HFFc6 (cell line): ENCODE measurements at regions not wholly inside any gene's neighbourhood (a gene's known extent, or its start where the extent isn't known, plus 50 kb on each side); places are given as distances from the start of the nearest gene placed in this dataset.
A peak's percentile ranks its signal among the peaks of the same experiment; 100 is the strongest.

Experiments used
- DNase-seq: peaks from one replicate; pipeline ENCODE4 v3.0.0-alpha.2; 2018
- H3K27ac Mint-ChIP-seq: 2 replicates; pipeline ENCODE4 v1.8.0; 2020; ENCODE audit warnings: mild to moderate bottlenecking, mixed read lengths
- H3K27me3 Mint-ChIP-seq: 2 replicates; pipeline ENCODE4 v1.8.0; 2021; ENCODE audit warnings: mild to moderate bottlenecking, moderate library complexity, mixed read lengths; ENCODE audit not compliant: insufficient read depth
- H3K36me3 Mint-ChIP-seq: 2 replicates; pipeline ENCODE4 v1.8.0; 2021; ENCODE audit warnings: low read depth, mixed read lengths
- H3K4me1 Mint-ChIP-seq: 2 replicates; pipeline ENCODE4 v1.8.0; 2020; ENCODE audit warnings: low read depth, mixed read lengths
- H3K4me3 Mint-ChIP-seq: 2 replicates; pipeline ENCODE4 v1.8.0; 2020; ENCODE audit warnings: mild to moderate bottlenecking, moderate library complexity, mixed read lengths
- H3K9me3 Mint-ChIP-seq: 2 replicates; pipeline ENCODE4 v1.8.0; 2020; ENCODE audit warnings: mild to moderate bottlenecking, mixed read lengths
- TF ChIP-seq, protein P1 (sequence below): fragments of 200-600 bp; sonication (generic); IDR thresholded peaks from 2 replicates; pipeline ENCODE4 v1.5.0; 2021; ENCODE audit warnings: antibody characterized with exemption, mild to moderate bottlenecking

DNA sequence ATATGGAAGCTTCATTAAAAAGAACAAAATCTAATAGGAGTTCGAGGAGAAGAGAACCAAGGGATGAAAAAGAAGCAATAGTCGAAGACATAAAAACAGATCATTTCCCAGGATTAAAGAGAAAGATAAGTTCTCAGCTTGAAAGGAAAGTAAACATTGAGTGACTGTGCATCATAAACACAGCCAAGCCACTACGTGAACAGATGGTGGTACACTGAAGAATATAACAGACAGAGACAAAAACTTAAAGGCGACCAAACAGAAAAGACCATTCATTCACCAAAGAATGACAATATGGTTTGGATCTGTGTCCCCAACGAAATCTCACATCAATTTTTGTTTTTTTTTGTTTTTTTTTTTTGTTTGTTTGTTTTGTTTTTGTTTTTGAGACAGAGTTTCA is 210.8 kb upstream of the LINGO1 start:
- H3K9me3 Mint-ChIP-seq: peaks cover 4% of the 10 kb centered on the region
- TF ChIP-seq, protein P1, sequence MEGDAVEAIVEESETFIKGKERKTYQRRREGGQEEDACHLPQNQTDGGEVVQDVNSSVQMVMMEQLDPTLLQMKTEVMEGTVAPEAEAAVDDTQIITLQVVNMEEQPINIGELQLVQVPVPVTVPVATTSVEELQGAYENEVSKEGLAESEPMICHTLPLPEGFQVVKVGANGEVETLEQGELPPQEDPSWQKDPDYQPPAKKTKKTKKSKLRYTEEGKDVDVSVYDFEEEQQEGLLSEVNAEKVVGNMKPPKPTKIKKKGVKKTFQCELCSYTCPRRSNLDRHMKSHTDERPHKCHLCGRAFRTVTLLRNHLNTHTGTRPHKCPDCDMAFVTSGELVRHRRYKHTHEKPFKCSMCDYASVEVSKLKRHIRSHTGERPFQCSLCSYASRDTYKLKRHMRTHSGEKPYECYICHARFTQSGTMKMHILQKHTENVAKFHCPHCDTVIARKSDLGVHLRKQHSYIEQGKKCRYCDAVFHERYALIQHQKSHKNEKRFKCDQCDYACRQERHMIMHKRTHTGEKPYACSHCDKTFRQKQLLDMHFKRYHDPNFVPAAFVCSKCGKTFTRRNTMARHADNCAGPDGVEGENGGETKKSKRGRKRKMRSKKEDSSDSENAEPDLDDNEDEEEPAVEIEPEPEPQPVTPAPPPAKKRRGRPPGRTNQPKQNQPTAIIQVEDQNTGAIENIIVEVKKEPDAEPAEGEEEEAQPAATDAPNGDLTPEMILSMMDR: no peak

DNA sequence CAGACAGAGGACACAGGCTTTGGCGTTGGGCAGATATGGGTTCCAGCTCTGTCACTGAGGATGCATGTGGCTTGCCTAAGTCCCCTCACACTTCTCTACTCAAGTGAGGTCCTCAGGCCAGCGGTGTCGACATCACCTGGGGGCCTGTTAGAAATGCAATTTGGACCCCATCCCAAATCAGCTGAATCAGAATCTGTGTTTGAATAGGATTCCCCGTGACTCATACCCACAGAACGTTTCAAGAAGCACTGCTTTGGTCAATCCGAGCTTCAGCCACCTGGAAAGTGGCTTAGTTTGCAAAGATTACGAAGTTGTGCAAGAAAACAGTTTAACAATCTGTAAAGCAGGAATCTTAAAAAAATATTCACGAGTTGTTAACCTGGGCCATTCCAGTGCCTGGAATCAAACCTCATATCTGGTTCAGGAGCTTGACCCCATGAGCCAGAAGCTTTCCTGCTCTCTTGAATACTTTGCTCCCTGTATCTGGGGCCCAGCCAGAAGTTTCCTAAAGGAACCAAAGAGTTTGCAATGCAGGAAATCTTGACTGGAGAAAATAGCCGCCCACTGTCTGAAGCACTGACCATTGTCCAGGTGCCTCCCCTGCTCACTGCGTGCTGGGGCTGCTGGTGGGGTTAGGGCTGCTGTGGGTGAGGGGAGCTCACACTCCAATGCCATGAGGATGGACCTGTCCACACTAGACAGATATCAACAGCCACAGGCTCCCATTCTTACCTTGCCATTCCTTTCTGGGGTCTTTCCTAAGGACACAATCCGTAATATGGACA is 208.5 kb upstream of the LINGO1 start:
- Mint-ChIP-seq H3K36me3 (peaks cover 2% of the 10 kb centered on the region; the same call in 1 of the 2 replicates), H3K4me1 (peaks cover 17% of the 10 kb centered on the region), H3K9me3 (peaks cover 2% of the 10 kb centered on the region), H3K27me3 (peaks cover 27% of the 10 kb centered on the region), H3K4me3 (no peak overlapping the region), H3K27ac (no peak overlapping the region)
- DNase-seq: peak; percentile 60
- TF ChIP-seq, protein P1: no peak

More for the DNA sequence above, 210.8 kb upstream of the LINGO1 start:
- Mint-ChIP-seq H3K27ac (no peak overlapping the region), H3K4me3 (no peak overlapping the region), H3K36me3 (peaks cover 5% of the 10 kb centered on the region; the same call in 1 of the 2 replicates), H3K27me3 (peaks cover 15% of the 10 kb centered on the region), H3K4me1 (peaks cover 17% of the 10 kb centered on the region)
- DNase-seq: no peak

DNA sequence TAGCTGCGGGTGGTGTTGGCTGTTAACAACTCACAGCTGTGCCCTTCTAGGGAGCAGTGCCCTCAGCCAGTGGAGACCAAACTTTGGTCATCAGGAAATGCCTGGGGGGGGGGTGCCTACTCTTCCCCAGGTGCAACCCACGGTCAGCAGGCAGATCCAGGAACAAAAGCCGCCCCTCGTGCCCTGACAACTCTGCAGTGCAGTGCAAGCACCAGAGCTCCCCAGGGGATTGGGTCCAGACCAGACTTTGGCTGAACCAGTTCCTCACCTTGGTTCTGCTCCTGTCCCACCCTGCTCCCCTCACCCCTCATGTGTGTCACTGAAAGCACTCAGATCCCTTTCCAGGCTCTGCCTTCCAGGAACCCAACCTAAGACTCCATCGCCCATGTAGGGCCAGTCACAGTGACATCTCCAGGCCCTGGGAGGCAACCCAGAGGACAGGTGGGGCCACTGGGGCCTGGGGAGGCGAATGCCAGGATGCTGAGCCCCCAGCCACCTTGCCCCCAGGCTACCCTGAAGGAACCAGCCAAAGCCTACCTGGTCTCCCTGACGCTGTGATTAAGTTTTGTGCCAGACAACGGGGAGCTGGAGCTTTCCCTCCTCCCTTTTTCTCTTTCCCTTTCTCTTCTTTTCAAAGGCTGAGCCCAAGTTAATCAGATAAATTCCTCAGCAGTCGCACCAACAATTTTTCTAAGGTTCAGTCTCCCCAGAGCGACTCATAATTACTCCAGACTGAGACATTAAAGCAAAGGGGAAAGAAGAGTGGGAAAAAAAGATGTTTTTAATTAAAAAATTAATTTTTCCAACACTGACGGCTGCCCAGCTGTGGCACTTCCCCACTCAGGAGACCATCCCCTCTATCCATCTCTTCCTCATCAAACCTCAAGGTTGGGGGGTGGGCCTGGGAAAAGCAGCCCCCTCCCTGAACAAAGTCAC is 207.5 kb upstream of the LINGO1 start:
- Mint-ChIP-seq H3K27ac (no peak overlapping the region), H3K4me3 (no peak overlapping the region), H3K9me3 (no peaks in the 10 kb centered on the region; the same call in 1 of the 2 replicates), H3K4me1 (peaks cover 17% of the 10 kb centered on the region), H3K36me3 (no peaks in the 10 kb centered on the region), H3K27me3 (peaks cover 34% of the 10 kb centered on the region)
- no peak for DNase-seq
- TF ChIP-seq, protein P1: no peak

DNA sequence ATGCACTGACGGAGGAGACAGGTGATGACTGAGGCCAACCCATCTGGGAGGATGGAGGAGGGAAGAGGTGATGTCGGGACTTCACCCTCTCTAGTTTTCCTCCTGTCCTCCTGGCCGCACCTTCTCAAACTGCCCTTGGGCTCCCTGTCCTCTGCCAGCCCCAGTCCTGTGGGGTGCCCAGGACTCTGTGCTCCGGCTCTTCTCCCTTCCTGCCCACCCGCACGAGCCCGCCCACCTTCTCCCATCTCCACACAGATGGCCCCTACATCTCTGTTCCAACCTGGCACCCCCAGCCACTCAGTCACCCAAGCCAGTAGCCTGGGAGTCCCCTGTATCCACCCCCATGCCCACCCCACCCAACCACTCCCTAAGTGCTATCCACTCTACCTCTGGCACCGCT is 206.7 kb upstream of the LINGO1 start:
- H3K4me1 Mint-ChIP-seq: peaks cover 17% of the 10 kb centered on the region
- H3K9me3 Mint-ChIP-seq: no peaks in the 10 kb centered on the region; the same call in 1 of the 2 replicates
- TF ChIP-seq, protein P1: no peak
- H3K36me3 Mint-ChIP-seq: no peaks in the 10 kb centered on the region
- H3K27ac Mint-ChIP-seq: no peak overlapping the region
- H3K4me3 Mint-ChIP-seq: no peak overlapping the region
- DNase-seq: no peak
- H3K27me3 Mint-ChIP-seq: peaks cover 39% of the 10 kb centered on the region

DNA sequence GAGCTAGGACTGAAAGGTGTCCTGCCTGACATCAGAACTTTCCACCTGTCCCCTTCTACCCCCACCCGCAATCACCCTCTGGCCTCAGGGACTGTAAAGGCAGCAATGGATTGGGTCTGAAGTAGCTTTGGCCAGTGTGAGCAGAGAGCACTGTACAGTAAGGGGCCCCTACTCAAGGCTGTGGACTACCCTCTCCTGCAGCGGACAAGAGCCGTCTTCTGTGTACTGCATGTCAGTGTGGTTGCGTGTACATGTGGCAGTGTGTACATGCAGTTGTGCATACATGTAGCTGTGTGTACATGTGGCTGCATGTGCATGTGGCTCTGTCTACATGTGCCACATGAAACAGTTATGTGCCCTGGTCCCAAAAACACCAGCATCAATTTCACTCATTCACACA is 205.9 kb upstream of the LINGO1 start:
- H3K36me3 Mint-ChIP-seq: no peaks in the 10 kb centered on the region
- peaks cover 46% of the 10 kb centered on the region for H3K27me3 Mint-ChIP-seq
- peaks cover 17% of the 10 kb centered on the region for H3K4me1 Mint-ChIP-seq
- no peak overlapping the region for H3K27ac Mint-ChIP-seq
- TF ChIP-seq, protein P1: no peak
- H3K4me3 Mint-ChIP-seq: no peak overlapping the region
- DNase-seq: no peak
- H3K9me3 Mint-ChIP-seq: no peaks in the 10 kb centered on the region
